Smooth muscle cell (in vitro differentiated cells): ENCODE measurements at regions not wholly inside any gene's neighbourhood (a gene's known extent, or its start where the extent isn't known, plus 50 kb on each side); places are given as distances from the start of the nearest gene placed in this dataset.

Experiments
- DNase-seq: peaks from one replicate; lab custom pipeline; 2025; ENCODE audit not compliant: unreplicated experiment; lab: John Stamatoyannopoulos, UW
- H2AFZ ChIP-seq: fragments of 200-600 bp; sonication (generic); 2 replicates; pipeline ENCODE4 v1.6.0; 2016; ENCODE audit warnings: antibody characterized with exemption, low read depth, mild to moderate bottlenecking
- H3F3A ChIP-seq: fragments of 200-600 bp; sonication (generic); 2 replicates; pipeline ENCODE4 v1.6.0; 2017; ENCODE audit warnings: antibody characterized with exemption, low read depth
- H3K27ac ChIP-seq: fragments of 200-600 bp; sonication (generic); 2 replicates; pipeline ENCODE4 v1.5.1; 2016; ENCODE audit warnings: low read depth, mild to moderate bottlenecking
- H3K27me3 ChIP-seq: fragments of 200-600 bp; sonication (generic); 2 replicates; pipeline ENCODE4 v1.6.1; 2016; ENCODE audit warnings: low read depth, mild to moderate bottlenecking
- H3K36me3 ChIP-seq: fragments of 200-600 bp; sonication (generic); 2 replicates; pipeline ENCODE4 v1.5.1; 2016; ENCODE audit warnings: low read depth
- H3K4me1 ChIP-seq: fragments of 200-600 bp; sonication (generic); 2 replicates; pipeline ENCODE4 v1.5.1; 2016; ENCODE audit warnings: low read depth
- H3K4me2 ChIP-seq: fragments of 200-600 bp; sonication (generic); 2 replicates; pipeline ENCODE4 v1.6.0; 2016; ENCODE audit warnings: mild to moderate bottlenecking
- H3K4me3 ChIP-seq: fragments of 200-600 bp; sonication (generic); 2 replicates; pipeline ENCODE4 v1.5.1; 2016; ENCODE audit warnings: mild to moderate bottlenecking
- H3K79me2 ChIP-seq: fragments of 200-600 bp; sonication (generic); 2 replicates; pipeline ENCODE4 v1.6.0; 2016; ENCODE audit warnings: low read depth, mild to moderate bottlenecking
- H3K9ac ChIP-seq: fragments of 200-600 bp; sonication (generic); 2 replicates; pipeline ENCODE4 v1.6.0; 2016; ENCODE audit warnings: low read depth
- H3K9me3 ChIP-seq: fragments of 200-600 bp; sonication (generic); replicated peaks from 2 replicates; pipeline ENCODE4 v1.5.1; 2016; ENCODE audit warnings: low read depth
- H4K20me1 ChIP-seq: fragments of 200-600 bp; sonication (generic); 2 replicates; pipeline ENCODE4 v1.6.0; 2016; ENCODE audit warnings: low read depth
- WGBS: methylation state at CpG from one replicate; pipeline ENCODE4 v1.1.7; 2016; ENCODE audit warnings: low lambda C conversion rate; 5-methylcytosine and 5-hydroxymethylcytosine counted together
- TF ChIP-seq, protein P1 (sequence below): fragments of 200-600 bp; sonication (generic); IDR thresholded peaks from 2 replicates; pipeline ENCODE4 v1.5.1; 2017; ENCODE audit warnings: borderline replicate concordance, mild to moderate bottlenecking, antibody characterized with exemption; ENCODE audit not compliant: insufficient read depth, poor library complexity, severe bottlenecking

DNA sequence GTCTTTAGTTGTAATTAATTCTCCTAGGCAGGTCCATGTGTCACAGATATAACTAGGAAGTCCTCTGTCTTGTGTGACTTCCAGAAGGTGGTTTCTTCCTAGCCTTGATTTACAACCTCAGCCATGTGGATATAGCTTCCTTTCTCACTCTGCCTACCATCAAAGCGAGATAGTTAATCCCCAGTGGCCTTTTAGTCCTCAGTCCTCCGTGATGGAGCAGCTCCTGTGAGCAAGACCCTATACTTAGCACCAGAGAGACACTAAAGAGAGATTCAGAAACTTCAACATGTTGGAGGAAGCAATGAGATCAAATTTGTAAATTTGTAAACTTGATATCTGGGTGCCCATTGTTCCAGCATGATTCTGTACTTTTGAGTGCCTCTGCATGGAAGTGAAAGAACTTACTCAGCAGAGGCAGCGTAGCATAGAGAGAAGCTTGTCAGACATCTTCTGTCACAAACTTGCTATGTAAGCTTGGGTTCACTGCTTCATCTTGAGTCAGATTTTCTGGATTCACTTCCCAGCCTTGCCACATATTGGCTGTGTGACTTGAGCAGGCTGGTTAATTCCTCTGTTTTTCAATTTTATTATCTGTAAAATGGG, 170.2 kb upstream of the NR3C1 start:
- Histone ChIP-seq H2AFZ (peak overlapping the region; percentile 30), H3K4me2 (no peak overlapping the region), H3K79me2 (no peaks in the 10 kb centered on the region), H3K4me1 (peaks cover 7% of the 10 kb centered on the region), H4K20me1 (no peaks in the 10 kb centered on the region), H3K4me3 (no peak overlapping the region), H3K9ac (no peak overlapping the region), H3F3A (no peaks in the 10 kb centered on the region), H3K36me3 (no peaks in the 10 kb centered on the region), H3K27ac (no peak overlapping the region), H3K9me3 (no peaks in the 10 kb centered on the region), H3K27me3 (no peaks in the 10 kb centered on the region)
- TF ChIP-seq, protein P1, sequence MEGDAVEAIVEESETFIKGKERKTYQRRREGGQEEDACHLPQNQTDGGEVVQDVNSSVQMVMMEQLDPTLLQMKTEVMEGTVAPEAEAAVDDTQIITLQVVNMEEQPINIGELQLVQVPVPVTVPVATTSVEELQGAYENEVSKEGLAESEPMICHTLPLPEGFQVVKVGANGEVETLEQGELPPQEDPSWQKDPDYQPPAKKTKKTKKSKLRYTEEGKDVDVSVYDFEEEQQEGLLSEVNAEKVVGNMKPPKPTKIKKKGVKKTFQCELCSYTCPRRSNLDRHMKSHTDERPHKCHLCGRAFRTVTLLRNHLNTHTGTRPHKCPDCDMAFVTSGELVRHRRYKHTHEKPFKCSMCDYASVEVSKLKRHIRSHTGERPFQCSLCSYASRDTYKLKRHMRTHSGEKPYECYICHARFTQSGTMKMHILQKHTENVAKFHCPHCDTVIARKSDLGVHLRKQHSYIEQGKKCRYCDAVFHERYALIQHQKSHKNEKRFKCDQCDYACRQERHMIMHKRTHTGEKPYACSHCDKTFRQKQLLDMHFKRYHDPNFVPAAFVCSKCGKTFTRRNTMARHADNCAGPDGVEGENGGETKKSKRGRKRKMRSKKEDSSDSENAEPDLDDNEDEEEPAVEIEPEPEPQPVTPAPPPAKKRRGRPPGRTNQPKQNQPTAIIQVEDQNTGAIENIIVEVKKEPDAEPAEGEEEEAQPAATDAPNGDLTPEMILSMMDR: no peak
- no peak for DNase-seq
- 49% methylated on average over 3 of the region's 3 CpGs for WGBS

DNA sequence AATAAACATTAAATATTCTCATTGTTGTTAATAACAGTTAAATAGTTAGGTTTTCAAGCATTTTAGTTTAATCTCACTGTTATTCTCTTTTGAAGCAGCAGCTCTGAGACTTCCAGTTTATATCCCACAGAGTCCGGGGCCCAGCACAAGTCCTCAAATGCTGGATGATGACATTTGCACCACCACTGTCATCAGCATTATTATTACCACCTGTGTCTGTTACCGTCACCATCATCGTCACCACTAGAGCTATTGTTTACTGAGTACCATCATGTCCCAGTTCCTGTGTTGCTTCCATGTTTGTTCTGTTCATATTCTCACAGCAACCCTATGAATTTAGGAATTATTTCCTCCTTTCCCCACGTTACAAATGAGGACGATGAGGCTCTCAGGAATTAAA, 169.2 kb upstream of the NR3C1 start:
- H3F3A ChIP-seq: no peaks in the 10 kb centered on the region
- H3K9me3 ChIP-seq: no peaks in the 10 kb centered on the region
- no peaks in the 10 kb centered on the region for H4K20me1 ChIP-seq
- H3K4me1 ChIP-seq: peaks cover 7% of the 10 kb centered on the region
- H3K9ac ChIP-seq: no peak overlapping the region
- no peak overlapping the region for H2AFZ ChIP-seq
- H3K79me2 ChIP-seq: no peaks in the 10 kb centered on the region
- no peak overlapping the region for H3K4me3 ChIP-seq
- H3K36me3 ChIP-seq: no peaks in the 10 kb centered on the region
- WGBS: 72% methylated on average over 5 of the region's 5 CpGs
- TF ChIP-seq, protein P1: no peak
- H3K27ac ChIP-seq: no peak overlapping the region
- H3K27me3 ChIP-seq: no peaks in the 10 kb centered on the region
- DNase-seq: no peak
- no peak overlapping the region for H3K4me2 ChIP-seq

DNA sequence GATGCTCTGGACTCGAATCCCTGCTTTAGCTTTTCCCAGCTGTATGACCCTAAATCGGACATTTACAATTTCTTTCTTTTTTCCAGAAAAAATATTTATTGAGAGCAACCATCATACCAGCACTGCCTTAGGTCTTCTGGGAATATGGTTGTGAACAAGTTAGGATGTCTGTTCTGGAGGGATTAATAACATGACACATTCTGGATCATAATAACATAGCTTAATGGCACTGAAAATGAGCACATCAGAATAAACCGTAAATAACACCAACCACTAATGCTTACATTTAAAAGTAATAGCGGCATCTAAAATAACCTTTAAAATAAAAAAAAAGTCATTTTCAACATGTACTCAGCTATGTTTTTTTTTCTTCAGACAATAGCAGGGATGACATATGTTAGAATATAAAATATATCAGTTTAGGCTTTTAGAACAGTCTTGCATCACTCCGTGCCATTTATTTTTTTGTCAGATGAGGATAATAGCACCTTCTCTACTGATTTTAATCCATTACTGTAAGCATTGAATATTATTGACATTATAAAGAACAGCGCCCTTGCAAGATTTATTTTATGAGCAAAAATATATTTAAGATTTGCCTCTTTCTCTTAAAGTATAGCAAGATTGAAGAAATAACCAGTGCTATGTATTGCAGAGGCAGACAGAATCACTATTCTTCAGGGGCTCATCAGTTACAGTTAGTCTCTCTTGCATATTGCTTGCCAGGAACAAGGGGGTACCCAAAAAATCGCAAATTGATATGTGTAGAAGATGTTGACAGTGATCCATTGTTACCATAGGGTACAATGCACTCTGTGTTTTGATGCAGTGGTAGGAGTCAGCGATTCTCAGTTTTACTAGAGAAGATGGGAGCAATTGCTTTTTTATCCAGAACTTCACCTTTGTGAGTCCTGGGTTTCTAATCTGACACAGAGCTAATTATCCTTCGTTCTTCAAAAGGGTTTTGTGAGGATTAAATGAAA, 168.4 kb upstream of the NR3C1 start:
- WGBS: 95% methylated on average over 9 of the region's 9 CpGs
- H3K36me3 ChIP-seq: no peaks in the 10 kb centered on the region
- no peaks in the 10 kb centered on the region for H3K79me2 ChIP-seq
- H3F3A ChIP-seq: no peaks in the 10 kb centered on the region
- no peak overlapping the region for H3K27ac ChIP-seq
- TF ChIP-seq, protein P1: no peak
- peaks cover 2% of the 10 kb centered on the region for H3K4me1 ChIP-seq
- H2AFZ ChIP-seq: no peak overlapping the region
- no peak overlapping the region for H3K9ac ChIP-seq
- no peak overlapping the region for H3K4me3 ChIP-seq
- no peak overlapping the region for H3K4me2 ChIP-seq
- no peak for DNase-seq
- H3K9me3 ChIP-seq: no peaks in the 10 kb centered on the region
- no peaks in the 10 kb centered on the region for H3K27me3 ChIP-seq
- H4K20me1 ChIP-seq: no peaks in the 10 kb centered on the region
